Type B pancreatic cell (in vitro differentiated cells): ENCODE measurements at regions not wholly inside any gene's neighbourhood (a gene's known extent, or its start where the extent isn't known, plus 50 kb on each side); places are given as distances from the start of the nearest gene placed in this dataset.
A peak's percentile ranks its signal among the peaks of the same experiment; 100 is the strongest.
"Not testable (repeated sequence)": the region's sequence is repeated elsewhere in the genome, so short reads cannot be mapped to it uniquely, and the experiment has no call there.

ENCODE experiments used
- DNase-seq: peaks from one replicate; pipeline ENCODE4 v3.0.0; 2021; ENCODE audit warnings: mixed read lengths; ENCODE audit not compliant: unreplicated experiment; ENCODE audit errors: extremely low spot score
- H3K27ac Mint-ChIP-seq: 2 replicates; pipeline ENCODE4 v1.8.0; 2021; ENCODE audit warnings: mild to moderate bottlenecking, mixed read lengths
- H3K27me3 Mint-ChIP-seq: 2 replicates; pipeline ENCODE4 v1.8.0; 2021; ENCODE audit warnings: mixed read lengths
- H3K36me3 Mint-ChIP-seq: 2 replicates; pipeline ENCODE4 v1.8.0; 2021; ENCODE audit warnings: mixed read lengths
- H3K4me1 Mint-ChIP-seq: one replicate; pipeline ENCODE4 v1.8.0; 2021; ENCODE audit warnings: mixed read lengths; ENCODE audit not compliant: unreplicated experiment
- H3K4me3 Mint-ChIP-seq: 2 replicates; pipeline ENCODE4 v1.8.0; 2021; ENCODE audit warnings: mild to moderate bottlenecking, mixed read lengths
- H3K9me3 Mint-ChIP-seq: 2 replicates; pipeline ENCODE4 v1.8.0; 2021; ENCODE audit warnings: mixed read lengths
- TF ChIP-seq, protein P1 (sequence below): fragments of 200-600 bp; sonication (generic); conservative IDR thresholded peaks from 2 replicates; pipeline ENCODE4 v1.5.0; 2021; ENCODE audit warnings: antibody characterized with exemption, mild to moderate bottlenecking

DNA sequence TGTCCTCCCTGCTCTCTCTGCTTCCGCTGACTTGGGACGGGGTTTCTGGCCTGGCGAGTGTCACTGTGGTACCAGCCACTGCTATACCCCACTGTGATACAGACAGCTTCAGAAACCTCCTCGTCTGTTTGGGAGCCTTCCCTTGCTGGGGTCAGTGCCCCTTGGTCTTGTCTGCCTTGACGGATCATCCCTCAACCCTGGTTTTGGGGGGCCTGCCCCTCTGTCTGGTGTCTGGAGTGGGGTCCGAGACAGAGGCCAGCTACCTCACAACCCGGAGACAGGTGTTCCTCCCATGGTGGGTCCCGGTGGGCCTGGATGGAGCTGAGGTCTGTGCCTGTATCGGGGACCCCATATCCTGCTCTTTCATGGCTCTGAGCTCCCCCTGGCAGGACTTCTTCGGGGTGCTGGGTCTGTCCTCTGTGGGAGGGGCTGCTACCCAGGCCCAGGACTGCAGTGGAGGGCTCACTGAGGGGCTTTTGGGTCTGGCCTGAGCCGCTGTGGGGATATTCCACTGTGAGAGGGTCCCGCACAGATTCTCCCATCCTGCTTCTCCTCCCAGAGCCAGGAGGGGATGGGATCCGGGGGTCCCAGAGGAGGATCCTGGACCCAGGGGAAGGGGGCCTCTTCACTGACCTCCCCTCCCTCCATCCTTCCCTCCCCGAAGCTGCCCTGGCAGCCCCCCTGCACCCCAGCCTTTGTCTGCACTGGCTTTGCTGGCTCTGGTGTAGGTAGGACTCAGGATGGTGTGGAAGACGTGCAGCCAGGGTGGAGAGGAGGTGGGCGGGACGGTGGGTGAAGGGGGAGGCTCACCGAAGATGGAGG, 365.5 kb downstream of the TMEM121 start:
- DNase-seq = peak; percentile 62
- Mint-ChIP-seq H3K9me3 (peaks cover 10% of the 10 kb centered on the region), H3K4me3 (no peak overlapping the region), H3K36me3 (no peaks in the 10 kb centered on the region), H3K27me3 (no peaks in the 10 kb centered on the region), H3K27ac (no peak overlapping the region), H3K4me1 (no peaks in the 10 kb centered on the region)
- TF ChIP-seq, protein P1, sequence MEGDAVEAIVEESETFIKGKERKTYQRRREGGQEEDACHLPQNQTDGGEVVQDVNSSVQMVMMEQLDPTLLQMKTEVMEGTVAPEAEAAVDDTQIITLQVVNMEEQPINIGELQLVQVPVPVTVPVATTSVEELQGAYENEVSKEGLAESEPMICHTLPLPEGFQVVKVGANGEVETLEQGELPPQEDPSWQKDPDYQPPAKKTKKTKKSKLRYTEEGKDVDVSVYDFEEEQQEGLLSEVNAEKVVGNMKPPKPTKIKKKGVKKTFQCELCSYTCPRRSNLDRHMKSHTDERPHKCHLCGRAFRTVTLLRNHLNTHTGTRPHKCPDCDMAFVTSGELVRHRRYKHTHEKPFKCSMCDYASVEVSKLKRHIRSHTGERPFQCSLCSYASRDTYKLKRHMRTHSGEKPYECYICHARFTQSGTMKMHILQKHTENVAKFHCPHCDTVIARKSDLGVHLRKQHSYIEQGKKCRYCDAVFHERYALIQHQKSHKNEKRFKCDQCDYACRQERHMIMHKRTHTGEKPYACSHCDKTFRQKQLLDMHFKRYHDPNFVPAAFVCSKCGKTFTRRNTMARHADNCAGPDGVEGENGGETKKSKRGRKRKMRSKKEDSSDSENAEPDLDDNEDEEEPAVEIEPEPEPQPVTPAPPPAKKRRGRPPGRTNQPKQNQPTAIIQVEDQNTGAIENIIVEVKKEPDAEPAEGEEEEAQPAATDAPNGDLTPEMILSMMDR = no peak

DNA sequence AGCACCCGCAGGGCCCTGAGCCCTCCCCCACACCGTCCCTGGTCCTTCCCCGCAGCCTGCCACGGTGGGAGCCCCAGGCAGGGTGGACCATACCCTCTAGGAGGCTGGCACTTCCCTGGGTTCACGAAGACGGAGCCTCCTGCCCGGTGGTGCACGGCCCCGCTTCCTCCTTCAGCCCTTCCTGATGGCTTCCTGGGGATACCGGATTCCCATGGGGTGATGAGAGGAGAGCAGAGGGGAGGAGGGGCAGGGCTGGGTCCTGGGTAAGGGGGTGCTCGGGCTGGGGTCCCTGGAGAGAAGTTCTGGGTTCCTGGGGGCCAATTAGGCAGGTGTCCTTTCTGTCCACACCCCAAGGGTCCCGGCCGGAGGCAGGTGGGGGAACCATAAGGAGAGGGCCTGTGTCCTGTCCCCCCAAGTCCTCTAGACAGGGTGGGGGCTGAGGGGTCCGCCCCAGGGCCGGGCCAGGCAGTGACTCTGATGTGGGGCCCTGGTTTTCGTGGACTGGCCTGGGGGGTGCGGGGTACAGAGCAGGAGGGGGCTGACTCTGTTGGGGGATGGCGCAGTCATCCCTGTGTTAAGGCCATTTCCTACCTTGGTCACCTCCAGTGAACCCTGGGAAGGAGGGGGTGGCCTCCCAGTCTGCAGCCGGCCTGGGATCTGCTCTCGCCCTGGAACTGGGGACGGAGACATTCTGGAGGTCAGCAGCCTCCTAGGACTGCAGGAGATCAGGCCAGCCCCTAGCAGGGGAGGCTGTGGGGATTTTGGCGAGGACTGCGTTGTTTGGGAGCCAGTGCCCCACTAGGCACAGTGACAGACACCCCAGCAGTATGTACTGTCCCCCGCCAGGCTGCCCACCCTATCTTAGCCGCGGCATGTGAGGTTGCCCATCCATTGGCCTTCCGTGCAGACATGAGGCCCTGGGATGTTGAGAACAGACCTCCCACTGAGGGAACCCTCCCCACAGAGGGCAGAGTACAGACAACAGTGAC, 366.4 kb downstream of the TMEM121 start:
- H3K36me3 Mint-ChIP-seq = not testable (repeated sequence)

DNA sequence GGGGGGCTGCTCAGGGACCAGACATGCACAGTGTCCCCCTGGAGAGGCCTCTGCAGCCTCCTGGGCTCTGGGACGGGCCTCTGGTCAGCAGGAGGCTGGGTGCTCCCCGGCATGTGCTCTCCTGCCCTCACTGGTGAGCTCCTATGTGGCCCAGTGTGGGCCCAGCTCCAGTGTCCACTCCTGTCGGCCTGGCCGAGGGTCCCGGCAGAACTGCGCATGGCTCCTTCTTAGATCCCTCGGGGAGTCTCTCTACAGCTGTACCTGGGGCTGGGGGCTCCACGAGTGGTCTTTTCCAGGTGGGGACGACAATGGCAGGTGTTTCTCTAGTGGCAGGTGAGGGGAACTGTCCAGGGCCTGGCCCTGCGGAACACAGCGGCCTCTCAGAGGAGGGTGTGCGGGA, 367.3 kb downstream of the TMEM121 start:
- H3K27ac Mint-ChIP-seq, H3K27me3 Mint-ChIP-seq, H3K36me3 Mint-ChIP-seq, H3K4me3 Mint-ChIP-seq, H3K9me3 Mint-ChIP-seq, H3K4me1 Mint-ChIP-seq, DNase-seq: not testable (repeated sequence)

More for the DNA sequence above, 366.4 kb downstream of the TMEM121 start:
- H3K27ac Mint-ChIP-seq, H3K4me1 Mint-ChIP-seq, H3K27me3 Mint-ChIP-seq, H3K9me3 Mint-ChIP-seq, H3K4me3 Mint-ChIP-seq: not testable (repeated sequence)
- peak; percentile 58 for DNase-seq

DNA sequence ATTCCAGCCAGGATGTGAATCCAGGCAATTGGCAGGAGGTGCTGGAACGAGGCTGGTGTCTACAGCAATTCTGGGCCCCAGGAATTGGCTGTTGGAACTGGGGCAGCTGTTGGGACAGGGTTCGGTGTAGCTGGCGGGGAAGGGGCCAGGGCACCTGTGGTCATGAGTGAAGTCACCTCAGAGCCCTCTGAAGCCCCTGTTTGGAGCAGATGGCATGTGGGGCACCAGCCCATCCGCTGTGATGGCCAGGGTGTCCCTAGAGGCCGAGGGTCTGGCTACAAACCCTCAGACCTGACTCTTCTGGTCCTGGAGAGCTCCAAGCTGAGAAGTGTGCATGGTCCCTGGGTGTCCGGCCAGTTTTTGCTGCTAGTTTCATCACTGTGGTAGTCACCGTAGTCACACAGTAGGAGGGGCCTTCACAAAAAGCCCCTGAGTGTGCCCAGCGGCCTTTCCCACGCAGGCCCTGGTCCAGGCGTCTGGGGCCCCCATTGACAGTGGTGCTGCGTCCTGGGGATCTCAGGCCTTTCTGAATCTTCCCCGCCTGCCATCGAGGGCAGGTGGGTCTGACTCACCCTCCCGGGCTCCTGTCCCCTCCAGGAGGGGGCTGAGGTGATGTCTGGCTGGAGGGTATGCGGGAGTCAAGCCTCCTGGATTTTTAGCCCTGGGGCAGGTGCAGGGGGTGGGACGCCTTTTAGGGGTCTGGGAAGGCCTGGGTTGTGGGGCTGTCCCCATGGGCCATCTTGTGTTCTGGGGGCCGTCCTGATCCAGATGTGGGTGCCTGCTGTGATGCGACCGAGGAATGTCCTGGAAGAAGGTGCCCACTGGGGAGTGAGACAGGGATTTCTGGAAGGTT, 368.0 kb downstream of the TMEM121 start:
- Mint-ChIP-seq H3K27me3 (no peaks in the 10 kb centered on the region), H3K4me3 (no peak overlapping the region), H3K27ac (no peak overlapping the region), H3K36me3 (no peaks in the 10 kb centered on the region), H3K4me1 (no peaks in the 10 kb centered on the region), H3K9me3 (peaks cover 9% of the 10 kb centered on the region)
- DNase-seq = peak; percentile 43
- TF ChIP-seq, protein P1 = no peak

DNA sequence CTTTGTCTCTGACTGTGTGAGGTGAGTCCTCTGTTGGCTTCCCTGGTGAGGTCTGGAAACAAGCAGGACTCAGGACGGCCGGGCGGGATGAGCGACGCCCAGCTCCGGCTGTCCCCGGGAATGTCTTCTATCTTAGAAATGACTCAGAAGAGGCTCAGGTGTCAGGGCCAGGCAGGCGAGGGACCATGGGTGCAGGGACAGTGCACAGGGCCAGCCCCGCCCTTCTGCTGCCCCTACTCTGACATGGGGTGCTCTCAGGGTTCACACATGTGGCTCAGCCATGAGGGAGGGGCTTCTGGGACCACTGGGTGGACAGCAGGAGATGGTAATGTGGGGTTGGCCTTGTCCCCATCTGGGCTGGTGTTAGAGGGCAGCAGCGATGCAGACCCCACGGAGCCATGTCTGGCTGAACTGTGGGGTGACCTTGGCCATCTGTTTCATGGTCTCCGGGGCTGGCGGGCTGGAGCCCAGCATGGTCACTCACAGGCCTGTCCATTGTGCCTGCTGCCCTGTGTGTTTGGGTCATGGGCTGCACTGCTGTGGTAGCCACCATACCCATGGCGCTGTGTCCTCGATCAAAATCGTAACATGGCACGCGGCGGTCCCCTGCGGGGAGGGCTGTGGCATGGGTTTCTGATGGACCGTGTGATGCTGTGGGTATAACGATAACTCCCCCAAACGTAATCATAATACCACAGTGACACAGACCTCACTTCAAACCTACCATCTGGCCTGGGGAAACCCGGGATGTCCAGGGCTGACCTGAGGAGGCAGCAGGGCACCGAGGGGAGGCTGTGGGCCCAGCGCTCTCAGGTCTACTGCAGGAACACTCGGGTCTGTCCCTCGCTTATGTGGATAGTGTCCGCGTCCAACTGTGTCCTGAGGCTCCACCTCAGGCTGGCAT, 368.8 kb downstream of the TMEM121 start:
- no peak for DNase-seq
- Mint-ChIP-seq H3K36me3 (no peaks in the 10 kb centered on the region), H3K27me3 (no peaks in the 10 kb centered on the region), H3K4me3 (no peak overlapping the region), H3K4me1 (no peaks in the 10 kb centered on the region), H3K9me3 (peaks cover 9% of the 10 kb centered on the region), H3K27ac (no peak overlapping the region)
- TF ChIP-seq, protein P1 = no peak

DNA sequence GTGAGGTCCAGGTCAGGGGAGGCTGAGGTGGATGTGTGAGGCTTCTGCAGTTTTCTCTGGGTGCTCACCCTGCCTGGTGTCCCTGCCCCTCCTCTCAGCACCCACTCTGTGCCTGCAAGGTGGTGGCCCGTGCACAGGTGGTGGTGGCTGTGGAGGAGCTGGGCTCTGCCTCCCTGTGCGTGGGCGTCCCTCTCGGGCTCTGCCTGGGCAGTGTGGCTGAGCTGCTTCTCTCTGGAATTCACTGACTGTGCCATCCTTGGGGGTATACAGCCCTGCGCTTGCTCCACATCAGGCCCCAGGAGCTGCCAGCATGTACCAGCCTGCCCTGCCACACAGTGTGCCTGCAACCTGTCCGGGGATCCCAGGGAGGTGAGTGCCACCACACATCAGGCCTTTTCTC, 369.8 kb downstream of the TMEM121 start:
- not testable (repeated sequence) for H3K4me3 Mint-ChIP-seq, H3K27ac Mint-ChIP-seq, H3K27me3 Mint-ChIP-seq, H3K4me1 Mint-ChIP-seq, H3K36me3 Mint-ChIP-seq, DNase-seq, H3K9me3 Mint-ChIP-seq

DNA sequence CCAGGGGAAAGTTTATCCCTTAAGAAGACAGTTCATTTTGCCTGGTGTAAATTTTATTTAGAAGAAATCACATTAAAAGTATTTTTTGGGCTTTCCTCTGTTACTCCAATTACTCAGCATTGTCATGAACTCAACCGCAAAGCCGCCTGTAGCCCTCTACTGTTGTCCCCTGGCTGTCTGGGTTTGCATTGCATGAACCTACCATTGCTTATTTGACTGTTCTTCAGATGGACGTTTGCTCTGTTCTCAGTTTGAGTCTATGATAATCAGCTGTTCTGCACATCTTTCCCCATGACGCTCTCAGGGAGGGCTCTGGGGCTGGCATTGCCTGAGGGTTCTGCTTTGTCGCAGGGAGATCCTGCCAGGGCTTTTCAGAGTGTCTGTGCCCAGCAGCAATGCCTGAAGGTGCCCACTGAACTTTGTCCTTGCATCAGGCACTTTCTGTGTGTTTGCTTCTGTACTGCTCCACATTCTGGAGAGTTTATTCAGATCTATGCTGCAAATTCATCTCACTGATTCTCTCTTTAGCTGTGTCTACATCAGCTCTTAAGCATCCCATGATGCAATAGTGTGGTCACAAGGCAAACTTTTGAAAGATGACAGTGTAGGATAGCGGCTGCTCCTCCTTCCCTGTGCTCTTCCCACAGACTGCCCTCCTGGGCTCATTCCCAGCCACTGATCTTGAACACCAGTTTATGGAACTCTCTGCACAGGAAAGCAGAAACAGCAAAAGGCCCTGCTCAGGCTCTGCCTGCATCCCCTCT, 370.8 kb downstream of the TMEM121 start:
- DNase-seq, H3K9me3 Mint-ChIP-seq, H3K4me3 Mint-ChIP-seq, H3K27me3 Mint-ChIP-seq, H3K4me1 Mint-ChIP-seq, H3K27ac Mint-ChIP-seq, H3K36me3 Mint-ChIP-seq: not testable (repeated sequence)
